Type B pancreatic cell (in vitro differentiated cells): ENCODE measurements at regions not wholly inside any gene's neighbourhood (a gene's known extent, or its start where the extent isn't known, plus 50 kb on each side); places are given as distances from the start of the nearest gene placed in this dataset.

ENCODE experiments used
- DNase-seq: peaks from one replicate; pipeline ENCODE4 v3.0.0; 2021; ENCODE audit warnings: mixed read lengths; ENCODE audit not compliant: unreplicated experiment; ENCODE audit errors: extremely low spot score
- H3K27ac Mint-ChIP-seq: 2 replicates; pipeline ENCODE4 v1.8.0; 2021; ENCODE audit warnings: mild to moderate bottlenecking, mixed read lengths
- H3K27me3 Mint-ChIP-seq: 2 replicates; pipeline ENCODE4 v1.8.0; 2021; ENCODE audit warnings: mixed read lengths
- H3K36me3 Mint-ChIP-seq: 2 replicates; pipeline ENCODE4 v1.8.0; 2021; ENCODE audit warnings: mixed read lengths
- H3K4me1 Mint-ChIP-seq: one replicate; pipeline ENCODE4 v1.8.0; 2021; ENCODE audit warnings: mixed read lengths; ENCODE audit not compliant: unreplicated experiment
- H3K4me3 Mint-ChIP-seq: 2 replicates; pipeline ENCODE4 v1.8.0; 2021; ENCODE audit warnings: mild to moderate bottlenecking, mixed read lengths
- H3K9me3 Mint-ChIP-seq: 2 replicates; pipeline ENCODE4 v1.8.0; 2021; ENCODE audit warnings: mixed read lengths
- TF ChIP-seq, protein P1 (sequence below): fragments of 200-600 bp; sonication (generic); conservative IDR thresholded peaks from 2 replicates; pipeline ENCODE4 v1.5.0; 2021; ENCODE audit warnings: antibody characterized with exemption, mild to moderate bottlenecking

DNA sequence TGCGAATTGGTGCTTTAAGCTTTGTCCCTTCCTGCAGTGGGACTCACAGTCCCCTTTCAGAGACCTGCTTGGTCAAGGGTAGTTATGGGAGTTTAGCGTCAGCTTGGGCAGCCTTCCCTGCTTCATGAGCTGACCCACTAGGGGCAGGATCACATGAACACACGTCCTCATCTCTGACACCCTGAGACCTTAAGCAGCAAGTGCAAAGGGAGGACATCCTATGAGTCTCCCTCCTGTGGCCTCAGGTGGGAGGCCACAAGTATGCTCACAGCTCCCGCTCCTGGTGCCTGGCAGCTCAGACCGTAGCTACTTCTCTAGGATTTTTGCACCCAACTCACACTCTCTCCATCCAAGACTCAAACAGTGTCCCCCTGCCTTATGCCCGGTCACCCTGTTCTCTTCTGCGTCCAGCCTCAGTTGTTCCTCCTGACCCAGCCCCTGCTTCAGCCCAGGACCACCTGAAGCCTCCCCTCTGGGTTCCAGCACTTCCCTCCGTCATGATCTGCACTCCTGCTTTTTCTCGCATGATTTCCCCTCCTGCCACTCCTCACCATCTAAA lies 136.6 kb upstream of the FAM20C start:
- no peak overlapping the region for H3K4me3 Mint-ChIP-seq
- no peak overlapping the region for H3K27ac Mint-ChIP-seq
- peaks cover 18% of the 10 kb centered on the region for H3K27me3 Mint-ChIP-seq
- no peaks in the 10 kb centered on the region for H3K36me3 Mint-ChIP-seq
- no peaks in the 10 kb centered on the region for H3K4me1 Mint-ChIP-seq
- TF ChIP-seq, protein P1, sequence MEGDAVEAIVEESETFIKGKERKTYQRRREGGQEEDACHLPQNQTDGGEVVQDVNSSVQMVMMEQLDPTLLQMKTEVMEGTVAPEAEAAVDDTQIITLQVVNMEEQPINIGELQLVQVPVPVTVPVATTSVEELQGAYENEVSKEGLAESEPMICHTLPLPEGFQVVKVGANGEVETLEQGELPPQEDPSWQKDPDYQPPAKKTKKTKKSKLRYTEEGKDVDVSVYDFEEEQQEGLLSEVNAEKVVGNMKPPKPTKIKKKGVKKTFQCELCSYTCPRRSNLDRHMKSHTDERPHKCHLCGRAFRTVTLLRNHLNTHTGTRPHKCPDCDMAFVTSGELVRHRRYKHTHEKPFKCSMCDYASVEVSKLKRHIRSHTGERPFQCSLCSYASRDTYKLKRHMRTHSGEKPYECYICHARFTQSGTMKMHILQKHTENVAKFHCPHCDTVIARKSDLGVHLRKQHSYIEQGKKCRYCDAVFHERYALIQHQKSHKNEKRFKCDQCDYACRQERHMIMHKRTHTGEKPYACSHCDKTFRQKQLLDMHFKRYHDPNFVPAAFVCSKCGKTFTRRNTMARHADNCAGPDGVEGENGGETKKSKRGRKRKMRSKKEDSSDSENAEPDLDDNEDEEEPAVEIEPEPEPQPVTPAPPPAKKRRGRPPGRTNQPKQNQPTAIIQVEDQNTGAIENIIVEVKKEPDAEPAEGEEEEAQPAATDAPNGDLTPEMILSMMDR: no peak
- DNase-seq: peak; percentile 25
- H3K9me3 Mint-ChIP-seq: no peaks in the 10 kb centered on the region

DNA sequence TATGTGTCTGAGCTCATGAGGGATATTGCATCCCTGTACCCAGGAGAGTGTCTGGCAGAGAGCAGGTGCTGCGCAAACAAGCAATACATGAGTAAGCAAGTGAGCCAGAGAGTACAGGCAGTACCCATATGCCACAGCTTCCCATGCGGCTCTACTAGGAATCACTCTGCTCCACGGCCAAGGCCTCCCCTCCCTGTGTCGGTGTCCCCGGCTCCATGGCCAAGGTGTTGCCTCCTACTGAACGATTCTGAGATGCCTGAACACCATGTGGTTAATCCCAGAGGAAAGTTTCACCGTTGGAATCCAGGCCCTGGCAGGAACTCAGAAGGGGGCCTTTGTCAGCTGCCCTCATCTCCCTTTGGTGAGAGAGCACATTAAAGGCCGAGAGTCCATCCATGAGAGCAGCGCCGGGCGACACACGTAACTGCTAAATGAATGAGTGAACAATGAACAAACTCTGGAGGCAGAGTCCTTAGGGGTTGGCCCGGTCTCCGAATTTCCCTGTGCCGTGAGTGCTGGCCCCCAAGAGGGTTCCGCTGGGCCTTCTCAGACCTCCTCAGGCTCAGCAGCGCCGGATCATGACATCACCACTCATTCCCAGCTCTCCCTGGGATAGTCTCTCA lies 136.0 kb upstream of the FAM20C start:
- peaks cover 15% of the 10 kb centered on the region for H3K27me3 Mint-ChIP-seq
- TF ChIP-seq, protein P1: no peak
- no peaks in the 10 kb centered on the region for H3K36me3 Mint-ChIP-seq
- H3K4me1 Mint-ChIP-seq: no peaks in the 10 kb centered on the region
- H3K9me3 Mint-ChIP-seq: no peaks in the 10 kb centered on the region
- DNase-seq: peak; percentile 58
- no peak overlapping the region for H3K27ac Mint-ChIP-seq
- no peak overlapping the region for H3K4me3 Mint-ChIP-seq

DNA sequence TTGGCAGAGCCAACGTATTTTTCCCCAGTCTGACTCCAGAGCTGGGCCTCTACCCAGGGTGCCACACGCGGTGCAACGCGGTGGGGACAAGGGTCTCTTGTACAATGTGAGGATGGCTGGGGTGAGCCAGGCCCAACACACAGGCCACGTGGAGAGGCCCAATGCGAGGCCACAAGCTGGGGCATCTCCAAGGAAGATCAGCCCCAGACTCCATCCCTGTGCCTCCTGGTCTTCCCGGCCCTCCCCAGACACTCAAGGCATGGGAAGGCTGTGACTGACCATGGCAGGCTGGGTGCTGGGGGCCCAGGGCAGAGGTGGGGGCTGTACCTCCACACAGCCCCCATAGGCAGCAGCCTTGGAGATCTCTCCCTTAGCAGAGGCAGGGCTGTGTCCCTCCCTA lies 135.3 kb upstream of the FAM20C start:
- Mint-ChIP-seq H3K4me3 (no peak overlapping the region), H3K36me3 (no peaks in the 10 kb centered on the region), H3K9me3 (no peaks in the 10 kb centered on the region), H3K27ac (no peak overlapping the region), H3K4me1 (no peaks in the 10 kb centered on the region), H3K27me3 (peaks cover 15% of the 10 kb centered on the region)
- DNase-seq: peak; percentile 44
- TF ChIP-seq, protein P1: no peak

DNA sequence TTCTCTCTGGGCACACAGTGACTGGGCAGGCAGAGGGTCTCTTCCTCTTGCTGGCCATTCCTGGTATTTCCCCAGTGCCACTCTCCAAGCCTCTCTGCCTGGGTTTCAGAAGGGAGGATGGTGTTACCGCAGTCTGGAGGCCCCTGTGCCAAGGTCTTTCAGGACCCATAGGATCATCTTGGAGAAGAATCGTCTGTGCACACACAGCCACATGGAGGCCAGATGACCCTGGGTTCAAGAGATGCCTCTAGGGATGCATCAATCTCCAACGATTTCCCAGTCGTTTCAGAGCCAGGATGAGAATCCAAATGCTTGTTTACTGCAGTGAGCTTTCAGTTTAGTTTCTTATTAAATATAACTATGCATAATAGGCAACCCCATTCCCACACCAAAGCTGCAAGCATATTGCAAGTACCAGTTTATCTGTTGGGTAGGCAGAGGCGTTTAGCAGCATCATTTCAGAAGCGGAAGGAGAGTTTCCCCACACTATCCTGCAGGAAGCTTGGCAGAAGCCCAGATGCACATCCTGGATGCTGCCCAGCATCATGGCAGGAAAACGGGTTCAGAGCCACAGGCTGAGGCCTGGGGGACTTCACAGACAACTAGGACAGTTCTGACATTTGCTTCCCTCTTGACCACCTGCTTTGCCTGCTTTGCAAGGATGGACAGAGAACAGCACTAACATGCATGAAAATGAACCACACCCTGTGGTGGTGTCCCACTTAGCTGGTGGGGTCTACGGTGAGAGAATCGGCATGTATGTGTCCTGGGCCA lies 134.7 kb upstream of the FAM20C start:
- peak; percentile 36 for DNase-seq
- Mint-ChIP-seq H3K4me3 (no peak overlapping the region), H3K27ac (no peak overlapping the region), H3K4me1 (no peaks in the 10 kb centered on the region), H3K27me3 (peaks cover 15% of the 10 kb centered on the region), H3K36me3 (no peaks in the 10 kb centered on the region), H3K9me3 (no peaks in the 10 kb centered on the region)
- TF ChIP-seq, protein P1: no peak

DNA sequence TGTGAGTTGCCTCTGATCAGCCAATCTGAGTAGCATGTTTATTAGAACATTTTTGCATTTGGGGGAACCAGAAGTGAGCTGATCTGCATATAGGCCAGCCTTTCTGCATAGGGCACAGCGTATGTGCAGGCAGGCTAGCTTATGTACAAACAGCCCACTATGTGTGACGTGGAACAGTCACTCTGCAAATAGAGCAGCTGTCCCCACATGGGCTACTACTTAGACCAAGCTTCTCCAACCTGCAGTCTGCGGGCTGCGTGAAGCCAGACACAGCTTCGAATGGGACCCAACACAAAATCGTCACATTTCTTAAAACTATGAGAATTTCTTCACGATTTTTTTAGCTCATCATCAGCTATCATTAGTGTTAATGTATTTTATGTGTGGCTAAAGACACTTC lies 134.1 kb upstream of the FAM20C start:
- TF ChIP-seq, protein P1: no peak
- Mint-ChIP-seq H3K27ac (no peak overlapping the region), H3K4me1 (no peaks in the 10 kb centered on the region), H3K9me3 (no peaks in the 10 kb centered on the region), H3K36me3 (no peaks in the 10 kb centered on the region), H3K27me3 (peaks cover 14% of the 10 kb centered on the region), H3K4me3 (no peak overlapping the region)
- DNase-seq: peak; percentile 44
